HEK293 (cell line): ENCODE measurements at regions not wholly inside any gene's neighbourhood (a gene's known extent, or its start where the extent isn't known, plus 50 kb on each side); places are given as distances from the start of the nearest gene placed in this dataset.

ENCODE experiments used
- CTCF ChIA-PET: fragments of 350-600 bp; formaldehyde crosslinking; extraction: SDS; loops from one replicate; lab custom pipeline; 2021; ENCODE audit warnings: antibody characterized with exemption; lab: Yijun Ruan, JAX
- POLR2A ChIA-PET: fragments of 300-600 bp; formaldehyde crosslinking; extraction: SDS; loops from one replicate; lab custom pipeline; 2020; ENCODE audit warnings: antibody characterized with exemption, inconsistent platforms; lab: Yijun Ruan, JAX
- H3K27ac ChIP-seq: fragments of 200-500 bp; sonication (Bioruptor generic); 2 replicates; pipeline ENCODE4 v1.5.1; 2014; ENCODE audit warnings: low read depth, low read length, control low read depth, inconsistent platforms; ENCODE audit errors: extremely low read depth
- H3K36me3 ChIP-seq, 2 experiments: fragments of 200-500 bp in 1 of 2; sonication (Bioruptor generic) in 1 of 2; 1 replicate in 1 of 2; 2 replicates in 1 of 2; pipeline ENCODE4 v1.5.1; 2014 to 2017; ENCODE audit warnings: inconsistent platforms in 2 of 2, low read length in 2 of 2; ENCODE audit not compliant: control insufficient read depth in 2 of 2, insufficient read depth in 1 of 2
- H3K4me1 ChIP-seq: fragments of 200-500 bp; sonication (Bioruptor generic); 2 replicates; pipeline ENCODE4 v1.5.1; 2014; ENCODE audit warnings: mild to moderate bottlenecking, low read length, inconsistent platforms; ENCODE audit not compliant: control insufficient read depth, insufficient read depth
- H3K4me3 ChIP-seq: 2 replicates; pipeline ENCODE4 v1.5.1; 2011; ENCODE audit warnings: low read depth, mild to moderate bottlenecking, control low read depth, low read length, moderate library complexity
- H3K9me3 ChIP-seq: fragments of 200-500 bp; sonication (Bioruptor generic); 2 replicates; pipeline ENCODE4 v1.5.1; 2014; ENCODE audit warnings: low read depth, low read length, inconsistent platforms; ENCODE audit not compliant: control insufficient read depth, insufficient read depth
- KLF7 ChIP-seq: fragments of 450-650 bp; formaldehyde crosslinking; IDR thresholded peaks from 2 replicates; pipeline ENCODE4 v1.5.1; 2016; ENCODE audit warnings: missing biosample characterization, missing genetic modification characterization, borderline replicate concordance
- KLF8 ChIP-seq: fragments of 450-650 bp; formaldehyde crosslinking; IDR thresholded peaks from 2 replicates; pipeline ENCODE4 v1.5.1; 2016; ENCODE audit warnings: missing biosample characterization, missing genetic modification characterization
- SP2 ChIP-seq: fragments of 450-650 bp; formaldehyde crosslinking; IDR thresholded peaks from 2 replicates; pipeline ENCODE4 v1.5.1; 2016; ENCODE audit warnings: missing biosample characterization, missing genetic modification characterization
- TCF7L2 ChIP-seq: IDR thresholded peaks from 2 replicates; pipeline ENCODE4 v1.6.1; 2011; ENCODE audit warnings: low read depth, mild to moderate bottlenecking, inconsistent platforms, low read length, moderate library complexity, borderline replicate concordance
- ZBTB21 ChIP-seq: fragments of 450-650 bp; formaldehyde crosslinking; IDR thresholded peaks from 2 replicates; pipeline ENCODE4 v1.5.1; 2017; ENCODE audit warnings: missing biosample characterization, missing genetic modification characterization
- ZBTB48 ChIP-seq: fragments of 450-650 bp; formaldehyde crosslinking; IDR thresholded peaks from 2 replicates; pipeline ENCODE4 v1.5.1; 2016; ENCODE audit warnings: missing biosample characterization, missing genetic modification characterization
- ZNF169 ChIP-seq: fragments of 450-650 bp; formaldehyde crosslinking; IDR thresholded peaks from 2 replicates; pipeline ENCODE4 v1.5.1; 2016; ENCODE audit warnings: missing biosample characterization, missing genetic modification characterization
- ZNF223 ChIP-seq: fragments of 450-650 bp; formaldehyde crosslinking; IDR thresholded peaks from 2 replicates; pipeline ENCODE4 v1.5.1; 2016; ENCODE audit warnings: missing biosample characterization, missing genetic modification characterization
- ZNF248 ChIP-seq: fragments of 450-650 bp; formaldehyde crosslinking; IDR thresholded peaks from 2 replicates; pipeline ENCODE4 v1.5.1; 2017; ENCODE audit warnings: missing biosample characterization, missing genetic modification characterization
- ZNF311 ChIP-seq: fragments of 450-650 bp; formaldehyde crosslinking; IDR thresholded peaks from 2 replicates; pipeline ENCODE4 v1.5.1; 2017; ENCODE audit warnings: missing biosample characterization, missing genetic modification characterization, borderline replicate concordance
- ZNF404 ChIP-seq: fragments of 450-650 bp; formaldehyde crosslinking; IDR thresholded peaks from 2 replicates; pipeline ENCODE4 v1.5.1; 2017; ENCODE audit warnings: missing biosample characterization, missing genetic modification characterization
- ZNF473 ChIP-seq: fragments of 450-650 bp; formaldehyde crosslinking; IDR thresholded peaks from 2 replicates; pipeline ENCODE4 v1.5.1; 2017; ENCODE audit warnings: missing biosample characterization, missing genetic modification characterization
- ZNF624 ChIP-seq: fragments of 450-650 bp; formaldehyde crosslinking; IDR thresholded peaks from 2 replicates; pipeline ENCODE4 v1.5.1; 2017; ENCODE audit warnings: missing biosample characterization, missing genetic modification characterization
- ZNF664 ChIP-seq: fragments of 450-650 bp; formaldehyde crosslinking; IDR thresholded peaks from 2 replicates; pipeline ENCODE4 v1.5.1; 2016; ENCODE audit warnings: missing biosample characterization, missing genetic modification characterization
- ZNF677 ChIP-seq: fragments of 450-650 bp; IDR thresholded peaks from 2 replicates; pipeline ENCODE4 v1.5.0; 2018; ENCODE audit warnings: missing biosample characterization, mild to moderate bottlenecking, missing genetic modification characterization, moderate library complexity
- ZNF837 ChIP-seq: fragments of 450-650 bp; formaldehyde crosslinking; IDR thresholded peaks from 2 replicates; pipeline ENCODE4 v1.5.1; 2016; ENCODE audit warnings: missing biosample characterization, missing genetic modification characterization
- TF ChIP-seq, protein P1 (sequence below): fragments of 450-650 bp; formaldehyde crosslinking; IDR thresholded peaks from 2 replicates; pipeline ENCODE4 v1.5.1; 2016; ENCODE audit warnings: missing biosample characterization, missing genetic modification characterization
- TF ChIP-seq, protein P2 (sequence below): fragments of 450-650 bp; formaldehyde crosslinking; IDR thresholded peaks from 2 replicates; pipeline ENCODE4 v1.5.1; 2016; ENCODE audit warnings: missing biosample characterization, missing genetic modification characterization, borderline replicate concordance
- TF ChIP-seq, protein P3 (sequence below): fragments of 450-650 bp; formaldehyde crosslinking; IDR thresholded peaks from 2 replicates; pipeline ENCODE4 v1.5.1; 2016; ENCODE audit warnings: missing biosample characterization, missing genetic modification characterization, low read depth
- TF ChIP-seq, protein P4 (sequence below): fragments of 450-650 bp; formaldehyde crosslinking; IDR thresholded peaks from 2 replicates; pipeline ENCODE4 v1.5.1; 2016; ENCODE audit warnings: missing biosample characterization, missing genetic modification characterization, borderline replicate concordance

DNA sequence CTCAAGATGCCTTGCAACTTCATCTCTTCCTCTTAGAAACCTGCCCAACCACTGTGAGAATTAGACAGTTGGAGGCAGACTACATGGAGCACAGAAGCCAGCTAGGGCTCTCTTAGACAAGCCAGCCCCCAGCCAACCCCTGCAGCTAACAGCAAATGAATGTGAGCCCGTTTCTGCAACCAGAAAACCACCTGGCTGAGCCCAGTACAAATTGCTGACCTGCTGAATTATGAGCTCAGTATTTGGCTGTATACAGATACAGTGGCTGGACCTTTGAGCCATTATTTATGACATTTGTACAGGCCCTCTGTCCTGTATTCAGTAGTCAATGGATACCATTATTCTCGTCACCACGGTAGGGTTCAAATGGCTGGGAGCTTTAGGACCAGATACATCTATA, 112.9 kb downstream of the TBX5 start (continued):
- no peak for TF ChIP-seq TCF7L2

DNA sequence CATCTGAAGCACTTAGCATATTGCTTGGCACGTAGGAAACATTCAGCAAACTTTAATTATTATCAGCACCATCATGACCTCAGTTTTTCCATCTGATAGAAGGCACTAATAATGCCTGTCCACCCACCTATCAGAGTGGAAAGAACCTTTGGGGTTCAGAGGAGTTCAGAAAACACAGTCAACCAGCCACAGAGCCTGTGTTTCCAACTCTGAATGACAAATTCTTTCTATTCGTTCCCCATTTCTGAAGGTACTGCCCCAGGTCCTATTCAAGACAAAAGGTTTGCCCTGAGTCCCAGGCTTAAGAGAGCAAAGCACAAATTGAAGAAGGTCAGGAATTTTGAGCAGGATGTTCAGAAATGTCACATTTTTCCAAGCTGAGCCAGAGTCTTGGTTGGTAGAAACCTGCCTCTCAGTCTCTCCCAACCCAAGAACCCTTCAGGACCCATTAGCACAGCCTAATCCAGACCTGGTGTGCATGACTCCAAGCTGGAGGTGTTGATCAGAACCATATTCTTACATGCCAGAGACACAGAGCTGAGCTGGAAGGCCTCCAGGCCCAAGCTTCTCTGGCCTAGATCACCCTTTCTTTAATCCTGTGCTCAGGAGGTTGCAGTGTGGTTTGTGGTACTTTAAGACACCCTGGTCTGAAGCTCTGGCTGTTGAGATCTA, 114.4 kb downstream of the TBX5 start:
- TF ChIP-seq ZNF624 (tag by site-specific recombination) (no peak), ZNF248 (tag by site-specific recombination) (no peak), KLF8 (tag by site-specific recombination) (no peak), ZNF473 (no peak), ZNF404 (tag by site-specific recombination) (no peak), ZNF169 (tag by site-specific recombination) (no peak), ZNF664 (no peak), ZNF311 (tag by site-specific recombination) (no peak), ZNF677 (tag by site-specific recombination) (no peak), ZBTB21 (tag by site-specific recombination) (no peak), ZNF837 (tag by site-specific recombination) (no peak), ZNF223 (no peak), ZBTB48 (tag by site-specific recombination) (no peak), SP2 (no peak), KLF7 (tag by site-specific recombination) (no peak)
- TF ChIP-seq, protein P1, sequence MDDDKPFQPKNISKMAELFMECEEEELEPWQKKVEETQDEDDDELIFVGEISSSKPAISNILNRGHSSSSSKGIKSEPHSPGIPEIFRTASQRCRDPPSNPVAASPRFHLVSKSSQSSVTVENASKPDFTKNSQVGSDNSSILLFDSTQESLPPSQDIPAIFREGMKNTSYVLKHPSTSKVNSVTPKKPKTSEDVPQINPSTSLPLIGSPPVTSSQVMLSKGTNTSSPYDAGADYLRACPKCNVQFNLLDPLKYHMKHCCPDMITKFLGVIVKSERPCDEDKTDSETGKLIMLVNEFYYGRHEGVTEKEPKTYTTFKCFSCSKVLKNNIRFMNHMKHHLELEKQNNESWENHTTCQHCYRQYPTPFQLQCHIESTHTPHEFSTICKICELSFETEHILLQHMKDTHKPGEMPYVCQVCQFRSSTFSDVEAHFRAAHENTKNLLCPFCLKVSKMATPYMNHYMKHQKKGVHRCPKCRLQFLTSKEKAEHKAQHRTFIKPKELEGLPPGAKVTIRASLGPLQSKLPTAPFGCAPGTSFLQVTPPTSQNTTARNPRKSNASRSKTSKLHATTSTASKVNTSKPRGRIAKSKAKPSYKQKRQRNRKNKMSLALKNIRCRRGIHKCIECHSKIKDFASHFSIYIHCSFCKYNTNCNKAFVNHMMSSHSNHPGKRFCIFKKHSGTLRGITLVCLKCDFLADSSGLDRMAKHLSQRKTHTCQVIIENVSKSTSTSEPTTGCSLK (tag by site-specific recombination), result no peak
- TF ChIP-seq, protein P2, sequence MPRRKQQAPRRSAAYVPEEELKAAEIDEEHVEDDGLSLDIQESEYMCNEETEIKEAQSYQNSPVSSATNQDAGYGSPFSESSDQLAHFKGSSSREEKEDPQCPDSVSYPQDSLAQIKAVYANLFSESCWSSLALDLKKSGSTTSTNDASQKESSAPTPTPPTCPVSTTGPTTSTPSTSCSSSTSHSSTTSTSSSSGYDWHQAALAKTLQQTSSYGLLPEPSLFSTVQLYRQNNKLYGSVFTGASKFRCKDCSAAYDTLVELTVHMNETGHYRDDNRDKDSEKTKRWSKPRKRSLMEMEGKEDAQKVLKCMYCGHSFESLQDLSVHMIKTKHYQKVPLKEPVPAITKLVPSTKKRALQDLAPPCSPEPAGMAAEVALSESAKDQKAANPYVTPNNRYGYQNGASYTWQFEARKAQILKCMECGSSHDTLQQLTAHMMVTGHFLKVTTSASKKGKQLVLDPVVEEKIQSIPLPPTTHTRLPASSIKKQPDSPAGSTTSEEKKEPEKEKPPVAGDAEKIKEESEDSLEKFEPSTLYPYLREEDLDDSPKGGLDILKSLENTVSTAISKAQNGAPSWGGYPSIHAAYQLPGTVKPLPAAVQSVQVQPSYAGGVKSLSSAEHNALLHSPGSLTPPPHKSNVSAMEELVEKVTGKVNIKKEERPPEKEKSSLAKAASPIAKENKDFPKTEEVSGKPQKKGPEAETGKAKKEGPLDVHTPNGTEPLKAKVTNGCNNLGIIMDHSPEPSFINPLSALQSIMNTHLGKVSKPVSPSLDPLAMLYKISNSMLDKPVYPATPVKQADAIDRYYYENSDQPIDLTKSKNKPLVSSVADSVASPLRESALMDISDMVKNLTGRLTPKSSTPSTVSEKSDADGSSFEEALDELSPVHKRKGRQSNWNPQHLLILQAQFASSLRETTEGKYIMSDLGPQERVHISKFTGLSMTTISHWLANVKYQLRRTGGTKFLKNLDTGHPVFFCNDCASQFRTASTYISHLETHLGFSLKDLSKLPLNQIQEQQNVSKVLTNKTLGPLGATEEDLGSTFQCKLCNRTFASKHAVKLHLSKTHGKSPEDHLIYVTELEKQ (tag by site-specific recombination), result no peak
- TF ChIP-seq, protein P3, sequence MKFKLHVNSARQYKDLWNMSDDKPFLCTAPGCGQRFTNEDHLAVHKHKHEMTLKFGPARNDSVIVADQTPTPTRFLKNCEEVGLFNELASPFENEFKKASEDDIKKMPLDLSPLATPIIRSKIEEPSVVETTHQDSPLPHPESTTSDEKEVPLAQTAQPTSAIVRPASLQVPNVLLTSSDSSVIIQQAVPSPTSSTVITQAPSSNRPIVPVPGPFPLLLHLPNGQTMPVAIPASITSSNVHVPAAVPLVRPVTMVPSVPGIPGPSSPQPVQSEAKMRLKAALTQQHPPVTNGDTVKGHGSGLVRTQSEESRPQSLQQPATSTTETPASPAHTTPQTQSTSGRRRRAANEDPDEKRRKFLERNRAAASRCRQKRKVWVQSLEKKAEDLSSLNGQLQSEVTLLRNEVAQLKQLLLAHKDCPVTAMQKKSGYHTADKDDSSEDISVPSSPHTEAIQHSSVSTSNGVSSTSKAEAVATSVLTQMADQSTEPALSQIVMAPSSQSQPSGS (tag by site-specific recombination), result no peak
- TF ChIP-seq, protein P4, sequence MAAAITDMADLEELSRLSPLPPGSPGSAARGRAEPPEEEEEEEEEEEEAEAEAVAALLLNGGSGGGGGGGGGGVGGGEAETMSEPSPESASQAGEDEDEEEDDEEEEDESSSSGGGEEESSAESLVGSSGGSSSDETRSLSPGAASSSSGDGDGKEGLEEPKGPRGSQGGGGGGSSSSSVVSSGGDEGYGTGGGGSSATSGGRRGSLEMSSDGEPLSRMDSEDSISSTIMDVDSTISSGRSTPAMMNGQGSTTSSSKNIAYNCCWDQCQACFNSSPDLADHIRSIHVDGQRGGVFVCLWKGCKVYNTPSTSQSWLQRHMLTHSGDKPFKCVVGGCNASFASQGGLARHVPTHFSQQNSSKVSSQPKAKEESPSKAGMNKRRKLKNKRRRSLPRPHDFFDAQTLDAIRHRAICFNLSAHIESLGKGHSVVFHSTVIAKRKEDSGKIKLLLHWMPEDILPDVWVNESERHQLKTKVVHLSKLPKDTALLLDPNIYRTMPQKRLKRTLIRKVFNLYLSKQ, result no peak
- TF ChIP-seq, all 188 proteins: peak for 0
- H3K9me3 ChIP-seq, result no peaks in the 10 kb centered on the region
- H3K4me3 ChIP-seq, result no peak overlapping the region
- H3K27ac ChIP-seq, result no peak overlapping the region
- H3K36me3 ChIP-seq, result no peaks in the 10 kb centered on the region
- CTCF ChIA-PET, result interaction anchor here (0.6 kb wide), 1 partner anchor 326 kb away, joined by 5 read pairs; no protein-coding TSS in a partner anchor
- H3K4me1 ChIP-seq, result no peaks in the 10 kb centered on the region
- POLR2A ChIA-PET, result no interaction called here
